Heart left ventricle (tissue), 13 donors: ENCODE measurements at regions not wholly inside any gene's neighbourhood (a gene's known extent, or its start where the extent isn't known, plus 50 kb on each side); places are given as distances from the start of the nearest gene placed in this dataset.

ENCODE experiments used
- POLR2A ChIP-seq, 2 donors: fragments of 450-650 bp; IDR thresholded peaks; one replicate each; pipeline ENCODE4 v1.6.1; 2017; ENCODE audit warnings: antibody characterized with exemption in 2 of 2, mild to moderate bottlenecking in 2 of 2, moderate library complexity in 2 of 2
- TF ChIP-seq, protein P1 (sequence below), 12 donors: fragments of 200-600 bp; sonication (generic) in 4 of 12; IDR thresholded peaks; one replicate each; pipeline versions ENCODE4 v1.5.0 to v1.8.0; 2018 to 2022; ENCODE audit warnings: antibody characterized with exemption in 12 of 12, mild to moderate bottlenecking in 5 of 12
- donor health status: ischemic (EF 13 %, LVEDD 7.1; RV severe dilation, severe dysfunction).
- donor health status: DM: no; HTN: yes; CAD: no.
- donor health status: DM: no; HTN: no; CAD: no.
- donor health status: ischemic (EF 25% LVEDD 6.9; RV normal size, moderate dysfunction).
- donor health status: ischemic (EF 25% LVEDD 5.7; RV mildly dilated, moderate dysfunction).
- donor health status: ischemic (EF 35%, LVEDD 5.7; RV mildly dilated, moderate dysfunction).
- donor health status: nonischemic (EF 11% LVEDD 7.7; RV severe dilation, severe dysfunction).
- donor health status: DM: yes; HTN: yes; CAD: no.
- donor health status: PGD.
- donor health status: ischemic (EF 29% LVEDD 5.4; RV normal size, mild dysfunction).
- donor health status: nonischemic (EF 23%, LVEDD 6.1; RV moderate dilation, normal function).

DNA sequence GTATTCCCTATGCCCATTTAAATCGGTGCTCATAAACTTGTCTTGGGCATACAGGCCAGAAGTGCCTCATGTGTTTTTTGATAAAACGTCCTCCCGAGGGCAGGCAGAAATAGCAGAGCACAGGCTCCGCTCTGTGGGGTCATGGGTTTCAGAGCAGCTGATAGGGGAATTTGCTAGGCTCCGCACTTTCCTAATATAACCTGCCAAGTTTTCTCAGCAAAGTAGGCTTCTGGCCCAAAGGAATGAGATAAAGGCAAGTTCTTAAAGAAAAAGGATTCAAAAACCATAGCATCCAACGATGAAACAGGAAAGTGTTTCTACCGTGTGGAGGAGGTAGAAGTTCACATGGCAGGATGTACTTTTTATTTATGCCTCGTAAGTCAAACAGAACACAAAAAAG, 69.8 kb upstream of the RALGAPA2 start:
- TF ChIP-seq, protein P1, sequence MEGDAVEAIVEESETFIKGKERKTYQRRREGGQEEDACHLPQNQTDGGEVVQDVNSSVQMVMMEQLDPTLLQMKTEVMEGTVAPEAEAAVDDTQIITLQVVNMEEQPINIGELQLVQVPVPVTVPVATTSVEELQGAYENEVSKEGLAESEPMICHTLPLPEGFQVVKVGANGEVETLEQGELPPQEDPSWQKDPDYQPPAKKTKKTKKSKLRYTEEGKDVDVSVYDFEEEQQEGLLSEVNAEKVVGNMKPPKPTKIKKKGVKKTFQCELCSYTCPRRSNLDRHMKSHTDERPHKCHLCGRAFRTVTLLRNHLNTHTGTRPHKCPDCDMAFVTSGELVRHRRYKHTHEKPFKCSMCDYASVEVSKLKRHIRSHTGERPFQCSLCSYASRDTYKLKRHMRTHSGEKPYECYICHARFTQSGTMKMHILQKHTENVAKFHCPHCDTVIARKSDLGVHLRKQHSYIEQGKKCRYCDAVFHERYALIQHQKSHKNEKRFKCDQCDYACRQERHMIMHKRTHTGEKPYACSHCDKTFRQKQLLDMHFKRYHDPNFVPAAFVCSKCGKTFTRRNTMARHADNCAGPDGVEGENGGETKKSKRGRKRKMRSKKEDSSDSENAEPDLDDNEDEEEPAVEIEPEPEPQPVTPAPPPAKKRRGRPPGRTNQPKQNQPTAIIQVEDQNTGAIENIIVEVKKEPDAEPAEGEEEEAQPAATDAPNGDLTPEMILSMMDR (IDR thresholded peaks at IDR 0.05) = no peak
- TF ChIP-seq POLR2A (IDR thresholded peaks at IDR 0.05) = no peak
